Thyroid gland (tissue), 4 donors: ENCODE measurements at regions not wholly inside any gene's neighbourhood (a gene's known extent, or its start where the extent isn't known, plus 50 kb on each side); places are given as distances from the start of the nearest gene placed in this dataset.

ENCODE experiments used
- DNase-seq, 2 donors: peaks; one replicate each; pipeline ENCODE4 v3.0.0-alpha.2; 2019
- H3K27ac ChIP-seq, 3 donors: fragments of 200-600 bp; sonication (generic); 1 replicate in 2 of 3; 2 replicates in 1 of 3; pipeline ENCODE4 v1.5.1; 2016 to 2019; ENCODE audit warnings: mild to moderate bottlenecking in 1 of 3, moderate library complexity in 1 of 3
- H3K27me3 ChIP-seq: fragments of 200-600 bp; sonication (generic); one replicate; pipeline ENCODE4 v1.5.1; 2019
- H3K36me3 ChIP-seq, 2 donors: fragments of 200-600 bp; sonication (generic); one replicate each; pipeline ENCODE4 v1.5.1; 2016 to 2019
- H3K4me1 ChIP-seq, 2 donors: fragments of 200-600 bp; sonication (generic); one replicate each; pipeline ENCODE4 v1.5.1; 2017 to 2019
- H3K4me3 ChIP-seq, 3 donors: fragments of 200-600 bp; sonication (generic); replicated peaks in 1 of 3; 1 replicate in 2 of 3; 2 replicates in 1 of 3; pipeline ENCODE4 v1.5.1; 2016; ENCODE audit warnings: mild to moderate bottlenecking in 1 of 3
- H3K9me3 ChIP-seq: fragments of 200-600 bp; sonication (generic); one replicate; pipeline ENCODE4 v1.5.1; 2017
- POLR2A ChIP-seq, 2 donors: fragments of 450-650 bp; IDR thresholded peaks; one replicate each; pipeline ENCODE4 v1.6.1; 2017; ENCODE audit warnings: antibody characterized with exemption in 2 of 2, mild to moderate bottlenecking in 2 of 2, moderate library complexity in 1 of 2
- WGBS, 2 donors: methylation state at CpG; one replicate each; pipeline ENCODE4 v1.1.5; 2017; 5-methylcytosine and 5-hydroxymethylcytosine counted together
- intact Hi-C: fragments of 100-400 bp; cut with DNase I; formaldehyde crosslinking; loops from one replicate; pipeline ENCODE4 v1.15.1; 2023
- TF ChIP-seq, protein P1 (sequence below), 6 experiments: fragments of 200-600 bp in 3 of 6; fragments of 450-650 bp in 3 of 6; sonication (generic) in 3 of 6; IDR thresholded peaks; one replicate each; pipeline ENCODE4 v1.5.1; 2016 to 2019; ENCODE audit warnings: antibody characterized with exemption in 6 of 6, mild to moderate bottlenecking in 2 of 6, inconsistent platforms in 1 of 6, moderate library complexity in 1 of 6

DNA sequence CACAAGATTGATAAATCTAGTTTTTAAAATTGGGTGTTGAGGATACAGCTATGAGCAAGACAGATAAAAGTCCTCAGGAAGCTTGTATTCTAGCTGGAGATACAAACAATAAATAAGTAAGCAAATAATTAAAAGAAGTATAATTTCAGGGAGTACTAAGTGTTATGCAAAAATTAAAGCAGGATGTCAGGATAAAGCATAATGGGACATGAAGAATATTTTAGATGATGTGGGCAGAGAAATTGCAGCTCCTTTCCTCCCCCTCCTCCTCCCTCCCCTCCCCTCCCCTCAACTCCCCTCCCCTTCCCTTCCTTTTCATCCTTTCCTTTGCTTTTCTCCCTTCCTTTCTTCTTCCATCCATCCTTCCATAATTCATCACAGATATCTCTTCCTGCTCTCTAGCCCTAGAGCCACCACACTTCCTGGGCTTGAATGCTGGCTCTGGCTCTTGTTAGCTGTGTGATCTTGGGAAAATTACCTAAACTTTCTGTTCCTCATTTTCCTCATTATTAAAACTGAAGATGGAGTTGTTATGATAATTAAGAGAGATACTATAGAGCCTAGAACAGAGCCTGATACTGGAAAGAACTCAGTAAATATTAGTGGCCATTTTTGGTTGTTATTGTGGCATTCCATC, 323.9 kb downstream of the AACS start:
- Histone ChIP-seq H3K4me3 (no peak overlapping the region), H3K27me3 (no peaks in the 10 kb centered on the region), H3K27ac (no peak overlapping the region), H3K4me1 (no peaks in the 10 kb centered on the region), H3K36me3 (no peaks in the 10 kb centered on the region), H3K9me3 (no peaks in the 10 kb centered on the region)
- TF ChIP-seq, protein P1, sequence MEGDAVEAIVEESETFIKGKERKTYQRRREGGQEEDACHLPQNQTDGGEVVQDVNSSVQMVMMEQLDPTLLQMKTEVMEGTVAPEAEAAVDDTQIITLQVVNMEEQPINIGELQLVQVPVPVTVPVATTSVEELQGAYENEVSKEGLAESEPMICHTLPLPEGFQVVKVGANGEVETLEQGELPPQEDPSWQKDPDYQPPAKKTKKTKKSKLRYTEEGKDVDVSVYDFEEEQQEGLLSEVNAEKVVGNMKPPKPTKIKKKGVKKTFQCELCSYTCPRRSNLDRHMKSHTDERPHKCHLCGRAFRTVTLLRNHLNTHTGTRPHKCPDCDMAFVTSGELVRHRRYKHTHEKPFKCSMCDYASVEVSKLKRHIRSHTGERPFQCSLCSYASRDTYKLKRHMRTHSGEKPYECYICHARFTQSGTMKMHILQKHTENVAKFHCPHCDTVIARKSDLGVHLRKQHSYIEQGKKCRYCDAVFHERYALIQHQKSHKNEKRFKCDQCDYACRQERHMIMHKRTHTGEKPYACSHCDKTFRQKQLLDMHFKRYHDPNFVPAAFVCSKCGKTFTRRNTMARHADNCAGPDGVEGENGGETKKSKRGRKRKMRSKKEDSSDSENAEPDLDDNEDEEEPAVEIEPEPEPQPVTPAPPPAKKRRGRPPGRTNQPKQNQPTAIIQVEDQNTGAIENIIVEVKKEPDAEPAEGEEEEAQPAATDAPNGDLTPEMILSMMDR (IDR thresholded peaks at IDR 0.05): no peak
- TF ChIP-seq POLR2A (IDR thresholded peaks at IDR 0.05): no peak
- intact Hi-C loops: no loop called here
- no peak for DNase-seq

DNA sequence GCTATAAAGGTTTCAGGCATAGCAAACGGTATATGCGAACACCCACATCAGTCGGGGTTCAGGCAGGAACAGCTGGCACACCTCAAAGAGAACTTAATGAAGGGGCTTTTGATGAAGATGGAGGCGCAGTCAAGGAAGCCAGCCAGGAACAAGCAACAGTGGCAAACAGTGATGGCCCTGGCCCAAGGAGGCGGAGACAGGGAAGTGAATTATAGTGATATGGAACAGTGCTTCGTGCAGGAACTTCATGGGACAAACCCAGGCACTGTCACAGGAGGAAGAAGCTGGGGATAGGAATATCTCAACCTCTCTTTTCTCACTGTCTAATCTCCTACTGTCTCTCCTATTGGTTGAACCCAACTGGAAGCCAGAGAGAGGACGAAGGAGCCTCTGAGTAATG, 328.3 kb downstream of the AACS start:
- no peak for DNase-seq
- Histone ChIP-seq H3K27ac (no peak overlapping the region), H3K4me1 (no peaks in the 10 kb centered on the region), H3K27me3 (no peaks in the 10 kb centered on the region), H3K4me3 (no peak overlapping the region), H3K9me3 (no peaks in the 10 kb centered on the region), H3K36me3 (no peaks in the 10 kb centered on the region)
- WGBS, 2 donors: 73 to 78% methylated on average over 7 of the region's 7 CpGs
- no peak for TF ChIP-seq POLR2A (IDR thresholded peaks at IDR 0.05)
- TF ChIP-seq, protein P1 (IDR thresholded peaks at IDR 0.05): no peak
- intact Hi-C loops: no loop called here

DNA sequence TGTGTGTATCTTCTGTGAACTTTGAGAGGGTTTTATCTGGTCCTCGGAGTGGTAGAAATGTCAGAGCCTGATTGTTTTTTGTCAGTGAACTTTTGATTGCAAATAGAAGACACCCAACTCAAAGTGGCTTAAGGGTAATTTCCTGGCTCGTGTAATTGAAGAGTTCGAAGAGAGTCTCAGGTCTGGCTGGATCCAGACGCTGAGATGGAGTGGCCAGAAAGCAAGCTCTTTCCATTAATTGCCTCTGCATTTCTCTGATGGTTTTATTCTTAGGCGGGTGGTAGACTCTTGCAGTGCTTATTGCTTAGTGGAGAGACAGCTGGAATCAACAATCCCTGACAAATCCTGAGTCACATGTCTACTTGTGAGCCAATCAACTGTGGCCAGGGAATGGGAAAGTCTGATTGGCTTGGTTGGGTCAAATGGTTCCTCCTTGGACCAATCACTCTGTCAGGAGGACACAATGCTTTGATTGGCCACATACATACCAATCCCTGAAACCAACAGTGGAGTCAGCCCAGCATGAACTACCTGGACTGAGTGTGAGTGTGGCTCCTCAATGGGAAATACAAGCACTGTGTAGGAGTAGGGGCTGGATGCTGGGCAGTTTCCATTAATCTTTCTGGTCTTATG, 330.5 kb downstream of the AACS start:
- DNase-seq: no peak
- no peak for TF ChIP-seq POLR2A (IDR thresholded peaks at IDR 0.05)
- TF ChIP-seq, protein P1 (IDR thresholded peaks at IDR 0.05): no peak
- WGBS, 2 donors: 81 to 86% methylated on average over 5 of the region's 5 CpGs
- Histone ChIP-seq H3K4me1 (no peaks in the 10 kb centered on the region), H3K27ac (no peak overlapping the region), H3K9me3 (no peaks in the 10 kb centered on the region), H3K27me3 (no peaks in the 10 kb centered on the region), H3K36me3 (no peaks in the 10 kb centered on the region), H3K4me3 (no peak overlapping the region)
- intact Hi-C loops: no loop called here

DNA sequence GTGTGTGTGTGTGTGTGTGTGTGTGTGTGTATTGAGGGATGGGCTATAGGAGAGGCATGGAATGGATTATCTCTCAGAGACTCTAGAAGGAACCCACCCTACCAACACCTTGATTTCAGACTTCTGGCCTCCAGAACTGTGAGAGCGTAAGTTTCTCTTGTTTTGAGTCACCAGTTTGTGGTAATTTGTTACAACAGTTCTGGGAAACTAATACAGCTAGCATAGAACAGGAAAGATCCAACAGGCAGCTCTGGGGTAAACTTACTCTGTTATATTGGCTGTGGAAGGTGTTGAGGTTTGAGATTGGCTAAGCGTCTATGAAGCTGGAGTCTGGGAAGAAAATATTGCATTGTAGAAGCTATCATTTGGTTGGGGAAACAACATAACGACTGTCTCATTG, 334.3 kb downstream of the AACS start:
- no peak overlapping the region for H3K27ac ChIP-seq
- intact Hi-C loops: no loop called here
- H3K9me3 ChIP-seq: no peaks in the 10 kb centered on the region
- WGBS, 2 donors: 84% methylated on average over 3 of the region's 3 CpGs
- no peaks in the 10 kb centered on the region for H3K4me1 ChIP-seq
- H3K27me3 ChIP-seq: no peaks in the 10 kb centered on the region
- DNase-seq: no peak
- TF ChIP-seq, protein P1 (IDR thresholded peaks at IDR 0.05): no peak
- TF ChIP-seq POLR2A (IDR thresholded peaks at IDR 0.05): no peak
- no peaks in the 10 kb centered on the region for H3K36me3 ChIP-seq
- no peak overlapping the region for H3K4me3 ChIP-seq

DNA sequence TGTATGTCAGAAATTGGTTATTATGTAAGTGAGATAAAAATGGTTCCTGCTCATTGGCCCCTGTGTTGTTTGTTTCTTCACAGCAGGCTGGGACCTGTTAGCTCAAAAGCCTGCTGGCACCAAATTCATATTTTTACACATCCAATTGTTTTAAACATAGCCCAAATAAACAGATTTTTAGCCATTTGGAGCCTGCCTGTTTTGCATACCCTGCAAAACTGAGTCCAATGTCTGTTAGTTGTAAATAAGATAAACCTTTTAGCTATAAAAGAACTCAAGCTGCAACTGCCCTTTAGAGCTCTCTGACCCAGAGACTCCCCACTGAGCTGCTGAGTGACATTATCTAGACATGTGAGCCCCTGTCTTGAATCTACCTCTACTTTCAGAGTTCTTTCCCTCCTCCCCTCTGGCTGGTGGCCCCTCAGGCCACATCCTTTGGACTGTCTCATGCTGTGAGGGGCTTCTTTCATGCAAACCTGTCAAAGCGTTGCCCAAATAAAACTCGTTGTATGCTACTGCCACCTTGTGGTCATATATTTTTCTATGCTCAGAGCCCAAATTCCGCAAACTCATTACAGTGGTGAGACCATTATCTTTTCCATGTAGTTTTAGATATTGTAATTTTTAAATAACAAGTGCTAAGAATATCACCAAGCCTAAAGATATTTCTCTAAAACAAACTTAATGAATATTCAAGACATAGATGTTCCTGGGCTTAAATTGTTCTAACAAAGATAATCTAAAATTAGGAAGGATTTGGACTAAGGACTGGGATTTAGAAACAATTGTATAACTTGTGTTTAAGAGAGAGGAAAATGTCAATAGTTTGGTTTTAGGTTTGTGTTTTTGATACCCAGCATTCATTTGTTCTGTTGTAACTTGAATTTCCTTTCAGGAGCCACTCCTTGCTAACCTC, 337.9 kb downstream of the AACS start:
- no peaks in the 10 kb centered on the region for H3K36me3 ChIP-seq
- no peaks in the 10 kb centered on the region for H3K4me1 ChIP-seq
- H3K27ac ChIP-seq: no peak overlapping the region
- no peak overlapping the region for H3K4me3 ChIP-seq
- intact Hi-C loops: no loop called here
- H3K9me3 ChIP-seq: no peaks in the 10 kb centered on the region
- TF ChIP-seq, protein P1 (IDR thresholded peaks at IDR 0.05): peak in 3 of 6 experiments; percentile 8 to 23 (median 9)
- no peak for TF ChIP-seq POLR2A (IDR thresholded peaks at IDR 0.05)
- H3K27me3 ChIP-seq: no peaks in the 10 kb centered on the region
- no peak for DNase-seq
- WGBS, 2 donors: 23 to 31% methylated on average over 3 of the region's 3 CpGs
